GM06990 (cell line): ENCODE measurements at regions not wholly inside any gene's neighbourhood (a gene's known extent, or its start where the extent isn't known, plus 50 kb on each side); places are given as distances from the start of the nearest gene placed in this dataset.
"Not testable (repeated sequence)": the region's sequence is repeated elsewhere in the genome, so short reads cannot be mapped to it uniquely, and the experiment has no call there.

Experiments used
- DNase-seq: peaks from one replicate; pipeline ENCODE4 v3.0.0-alpha.2; 2011; ENCODE audit not compliant: insufficient read length; ENCODE audit errors: extremely low read depth
- H3K27me3 ChIP-seq: replicated peaks from 2 replicates; pipeline ENCODE4 v1.6.0; 2011; ENCODE audit warnings: low read length; ENCODE audit not compliant: control insufficient read depth, insufficient read depth
- H3K36me3 ChIP-seq: 2 replicates; pipeline ENCODE4 v1.5.1; 2011; ENCODE audit warnings: low read length; ENCODE audit not compliant: control insufficient read depth, insufficient read depth
- H3K4me3 ChIP-seq: replicated peaks from 2 replicates; pipeline ENCODE4 v1.5.1; 2011; ENCODE audit warnings: low read depth, mild to moderate bottlenecking, control low read depth, low read length
- CTCF ChIP-seq: IDR thresholded peaks from 2 replicates; pipeline ENCODE4 v1.5.1; 2011; ENCODE audit warnings: low read length, control low read depth, mild to moderate bottlenecking, inconsistent platforms; ENCODE audit not compliant: insufficient read depth, poor library complexity, severe bottlenecking

- DNase-seq, result no peak
- Histone ChIP-seq H3K4me3 (no peak overlapping the region), H3K27me3 (no peaks in the 10 kb centered on the region), H3K36me3 (no peaks in the 10 kb centered on the region)
- TF ChIP-seq CTCF, result no peak
Observed at GRCh38 chr2:117019357-117019756, 795.1 kb upstream of the DDX18 start.

- H3K27me3 ChIP-seq, result no peaks in the 10 kb centered on the region
- no peaks in the 10 kb centered on the region for H3K36me3 ChIP-seq
- H3K4me3 ChIP-seq, result no peak overlapping the region
- TF ChIP-seq CTCF, result no peak
- DNase-seq, result no peak
Observed at GRCh38 chr2:117027646-117028045, 786.8 kb upstream of the DDX18 start.

GRCh38 chr2:117028708-117029107 is 785.8 kb upstream of the DDX18 start:
- H3K4me3 ChIP-seq, H3K36me3 ChIP-seq, H3K27me3 ChIP-seq, DNase-seq: not testable (repeated sequence)

- no peak for TF ChIP-seq CTCF
- no peak for DNase-seq
- Histone ChIP-seq H3K36me3 (no peaks in the 10 kb centered on the region), H3K27me3 (no peaks in the 10 kb centered on the region), H3K4me3 (no peak overlapping the region)
Observed at GRCh38 chr2:117055499-117056375, 758.8 kb upstream of the DDX18 start.

DNA sequence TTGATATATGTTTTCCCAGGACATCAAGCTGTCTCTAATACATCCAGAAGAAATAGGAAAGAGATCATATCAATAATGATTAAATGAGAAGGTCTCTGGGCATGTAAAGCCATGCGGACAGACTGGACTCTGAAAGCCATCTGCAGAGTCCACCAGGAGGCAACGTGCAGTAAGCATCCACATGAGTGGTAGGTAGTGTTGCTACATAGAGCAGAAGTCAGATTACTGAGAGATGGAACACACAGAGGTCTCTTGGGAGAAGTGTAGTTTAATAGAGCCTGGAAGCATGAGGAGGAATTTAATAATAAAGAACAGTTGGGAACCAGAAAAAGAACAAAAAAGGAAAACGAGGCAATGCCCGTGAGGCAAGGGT is 758.1 kb upstream of the DDX18 start:
- TF ChIP-seq CTCF, result no peak
- Histone ChIP-seq H3K27me3 (no peaks in the 10 kb centered on the region), H3K4me3 (no peak overlapping the region), H3K36me3 (no peaks in the 10 kb centered on the region)
- no peak for DNase-seq

GRCh38 chr2:117057016-117057415 is 757.5 kb upstream of the DDX18 start:
- Histone ChIP-seq H3K27me3 (no peaks in the 10 kb centered on the region), H3K36me3 (no peaks in the 10 kb centered on the region), H3K4me3 (no peak overlapping the region)
- TF ChIP-seq CTCF, result no peak
- DNase-seq, result no peak
